ENCODE measurements at regions not wholly inside any gene's neighbourhood (a gene's known extent, or its start where the extent isn't known, plus 50 kb on each side); places are given as distances from the start of the nearest gene placed in this dataset.

GRCh38 chr14:47826809-47827208, 151.4 kb upstream of the MDGA2 start:
- no peak overlapping the region for H3K4me3 Mint-ChIP-seq
- H3K9me3 Mint-ChIP-seq, result peaks cover 0 to 3% (median 0%) of the 10 kb centered on the region in 3 donors
- H3K4me1 Mint-ChIP-seq, result no peaks in the 10 kb centered on the region
- no peak overlapping the region for H3K27ac Mint-ChIP-seq
- H3K27me3 Mint-ChIP-seq, result no peaks in the 10 kb centered on the region
- no peaks in the 10 kb centered on the region for H3K36me3 Mint-ChIP-seq

- H3K9me3 Mint-ChIP-seq, result peaks cover 0 to 11% (median 0%) of the 10 kb centered on the region in 3 donors
- no peak overlapping the region for H3K27ac Mint-ChIP-seq
- no peaks in the 10 kb centered on the region for H3K27me3 Mint-ChIP-seq
- no peaks in the 10 kb centered on the region for H3K36me3 Mint-ChIP-seq
- no peak overlapping the region for H3K4me3 Mint-ChIP-seq
- no peaks in the 10 kb centered on the region for H3K4me1 Mint-ChIP-seq
Measured at GRCh38 chr14:47822326-47822725, 146.9 kb upstream of the MDGA2 start.

GRCh38 chr14:47821135-47821534, 145.7 kb upstream of the MDGA2 start:
- Mint-ChIP-seq H3K9me3 (peaks cover 0 to 20% (median 3%) of the 10 kb centered on the region in 3 donors), H3K4me1 (no peaks in the 10 kb centered on the region), H3K27me3 (no peaks in the 10 kb centered on the region), H3K36me3 (no peaks in the 10 kb centered on the region), H3K27ac (no peak overlapping the region), H3K4me3 (no peak overlapping the region)

- Mint-ChIP-seq H3K27ac (no peak overlapping the region), H3K4me1 (no peaks in the 10 kb centered on the region), H3K27me3 (no peaks in the 10 kb centered on the region), H3K4me3 (no peak overlapping the region), H3K36me3 (no peaks in the 10 kb centered on the region), H3K9me3 (peaks cover 1 to 5% (median 2%) of the 10 kb centered on the region in 3 donors)
Measured at GRCh38 chr14:47790477-47790876, 115.1 kb upstream of the MDGA2 start.

GRCh38 chr14:47785058-47785457, 109.7 kb upstream of the MDGA2 start:
- no peak overlapping the region for H3K4me3 Mint-ChIP-seq
- H3K4me1 Mint-ChIP-seq, result no peaks in the 10 kb centered on the region
- H3K36me3 Mint-ChIP-seq, result no peaks in the 10 kb centered on the region
- no peaks in the 10 kb centered on the region for H3K27me3 Mint-ChIP-seq
- H3K27ac Mint-ChIP-seq, result no peak overlapping the region
- H3K9me3 Mint-ChIP-seq, result peaks cover 1 to 3% (median 2%) of the 10 kb centered on the region in 3 donors

- no peak overlapping the region for H3K27ac Mint-ChIP-seq
- no peaks in the 10 kb centered on the region for H3K36me3 Mint-ChIP-seq
- H3K9me3 Mint-ChIP-seq, result peaks cover 2 to 4% (median 3%) of the 10 kb centered on the region in 3 donors
- no peak overlapping the region for H3K4me3 Mint-ChIP-seq
- H3K4me1 Mint-ChIP-seq, result no peaks in the 10 kb centered on the region
- no peaks in the 10 kb centered on the region for H3K27me3 Mint-ChIP-seq
Measured at GRCh38 chr14:47778631-47779030, 103.2 kb upstream of the MDGA2 start.

- Mint-ChIP-seq H3K27ac (no peak overlapping the region), H3K36me3 (no peaks in the 10 kb centered on the region), H3K9me3 (peaks cover 1 to 5% (median 5%) of the 10 kb centered on the region in 3 donors), H3K27me3 (no peaks in the 10 kb centered on the region), H3K4me3 (no peak overlapping the region), H3K4me1 (no peaks in the 10 kb centered on the region)
Measured at GRCh38 chr14:47772652-47773051, 97.2 kb upstream of the MDGA2 start.

- Mint-ChIP-seq H3K4me3 (no peak overlapping the region), H3K27me3 (no peaks in the 10 kb centered on the region), H3K27ac (no peak overlapping the region), H3K9me3 (peaks cover 2 to 7% (median 4%) of the 10 kb centered on the region in 3 donors), H3K36me3 (no peaks in the 10 kb centered on the region), H3K4me1 (no peaks in the 10 kb centered on the region)
Measured at GRCh38 chr14:47763188-47763854, 87.9 kb upstream of the MDGA2 start.

- H3K27ac Mint-ChIP-seq, result no peak overlapping the region
- peaks cover 0 to 9% (median 3%) of the 10 kb centered on the region in 3 donors for H3K9me3 Mint-ChIP-seq
- no peaks in the 10 kb centered on the region for H3K27me3 Mint-ChIP-seq
- H3K36me3 Mint-ChIP-seq, result no peaks in the 10 kb centered on the region
- H3K4me3 Mint-ChIP-seq, result no peak overlapping the region
- no peaks in the 10 kb centered on the region for H3K4me1 Mint-ChIP-seq
Measured at GRCh38 chr14:47746986-47747385, 71.6 kb upstream of the MDGA2 start.

GRCh38 chr14:47744155-47744554, 68.8 kb upstream of the MDGA2 start:
- H3K4me3 Mint-ChIP-seq, result no peak overlapping the region
- no peak overlapping the region for H3K27ac Mint-ChIP-seq
- no peaks in the 10 kb centered on the region for H3K27me3 Mint-ChIP-seq
- no peaks in the 10 kb centered on the region for H3K36me3 Mint-ChIP-seq
- H3K9me3 Mint-ChIP-seq, result peaks cover 0 to 4% (median 0%) of the 10 kb centered on the region in 3 donors
- H3K4me1 Mint-ChIP-seq, result no peaks in the 10 kb centered on the region

GRCh38 chr14:47739541-47739940, 64.1 kb upstream of the MDGA2 start:
- H3K9me3 Mint-ChIP-seq, result peaks cover 0 to 4% (median 0%) of the 10 kb centered on the region in 3 donors
- H3K36me3 Mint-ChIP-seq, result no peaks in the 10 kb centered on the region
- no peaks in the 10 kb centered on the region for H3K4me1 Mint-ChIP-seq
- H3K4me3 Mint-ChIP-seq, result no peak overlapping the region
- no peak overlapping the region for H3K27ac Mint-ChIP-seq
- no peaks in the 10 kb centered on the region for H3K27me3 Mint-ChIP-seq

- Mint-ChIP-seq H3K27me3 (no peaks in the 10 kb centered on the region), H3K27ac (no peak overlapping the region), H3K9me3 (peaks cover 0 to 3% (median 0%) of the 10 kb centered on the region in 3 donors), H3K4me1 (no peaks in the 10 kb centered on the region), H3K36me3 (no peaks in the 10 kb centered on the region), H3K4me3 (no peak overlapping the region)
Measured at GRCh38 chr14:47730296-47730695, 54.9 kb upstream of the MDGA2 start.

Data from IgD-negative memory B cell (primary cell).